WTC11 (cell line): ENCODE measurements at regions not wholly inside any gene's neighbourhood (a gene's known extent, or its start where the extent isn't known, plus 50 kb on each side); places are given as distances from the start of the nearest gene placed in this dataset.

ENCODE experiments used
- ATAC-seq: fragments of 200-7000 bp; cut with Tn5 transposase; 2 replicates; pipeline ENCODE4 v1.10.0; 2021; ENCODE audit warnings: mild to moderate bottlenecking, moderate library complexity
- CTCF ChIA-PET: fragments of 300-600 bp; sonication (Branson Sonifier 250); formaldehyde crosslinking; loops from one replicate; lab custom pipeline; 2021; ENCODE audit warnings: antibody characterized with exemption; lab: Charles Lee
- POLR2A ChIA-PET: fragments of 350-600 bp; sonication (Branson Sonifier 250); formaldehyde crosslinking; loops from one replicate; lab custom pipeline; 2021; ENCODE audit warnings: antibody characterized with exemption; lab: Charles Lee
- DNase-seq: peaks from one replicate; pipeline ENCODE4 v3.0.0; 2021; ENCODE audit warnings: low spot score
- H3K27ac Mint-ChIP-seq: 2 replicates; pipeline ENCODE4 v1.8.0; 2021; ENCODE audit warnings: mixed read lengths
- H3K27me3 Mint-ChIP-seq: 2 replicates; pipeline ENCODE4 v1.8.0; 2021; ENCODE audit warnings: low read depth, mild to moderate bottlenecking, moderate library complexity, mixed read lengths
- H3K36me3 Mint-ChIP-seq: 2 replicates; pipeline ENCODE4 v1.8.0; 2021; ENCODE audit warnings: mixed read lengths
- H3K4me1 Mint-ChIP-seq: 2 replicates; pipeline ENCODE4 v1.8.0; 2022; ENCODE audit warnings: mixed read lengths
- H3K4me3 Mint-ChIP-seq: 2 replicates; pipeline ENCODE4 v1.8.0; 2021; ENCODE audit warnings: mild to moderate bottlenecking, moderate library complexity, mixed read lengths
- H3K9me3 Mint-ChIP-seq: 2 replicates; pipeline ENCODE4 v1.8.0; 2021; ENCODE audit warnings: mixed read lengths
- AR ChIP-seq: fragments of 250-450 bp; sonication (Bioruptor Pico); IDR thresholded peaks from 2 replicates; pipeline ENCODE4 v1.9.0; 2021; ENCODE audit warnings: mild to moderate bottlenecking
- ELF4 ChIP-seq: sonication (generic); formaldehyde crosslinking; IDR thresholded peaks from 2 replicates; pipeline ENCODE4 v1.8.1; 2022; ENCODE audit warnings: low read depth, mild to moderate bottlenecking, moderate library complexity, missing genetic modification reagents
- NFATC4 ChIP-seq: fragments of 250-450 bp; sonication (Bioruptor Pico); IDR thresholded peaks from 2 replicates; pipeline ENCODE4 v1.9.0; 2021; ENCODE audit warnings: mild to moderate bottlenecking
- NFE2L1 ChIP-seq: sonication (generic); formaldehyde crosslinking; IDR thresholded peaks from 2 replicates; pipeline ENCODE4 v1.8.1; 2023; ENCODE audit warnings: missing genetic modification reagents
- NFYB ChIP-seq: sonication (generic); formaldehyde crosslinking; conservative IDR thresholded peaks from 2 replicates; pipeline ENCODE4 v1.8.0; 2022; ENCODE audit warnings: low read depth, missing genetic modification reagents
- NR3C1 ChIP-seq: sonication (generic); formaldehyde crosslinking; conservative IDR thresholded peaks from 2 replicates; pipeline ENCODE4 v1.8.1; 2023; ENCODE audit warnings: low read depth, mild to moderate bottlenecking, missing genetic modification reagents
- PRDM15 ChIP-seq: sonication (generic); formaldehyde crosslinking; IDR thresholded peaks from 2 replicates; pipeline ENCODE4 v1.8.0; 2022; ENCODE audit warnings: missing genetic modification reagents
- STAT6 ChIP-seq: sonication (generic); formaldehyde crosslinking; conservative IDR thresholded peaks from 2 replicates; pipeline ENCODE4 v1.8.1; 2023; ENCODE audit warnings: mild to moderate bottlenecking, low read depth, missing genetic modification reagents, moderate library complexity
- ZNF263 ChIP-seq: sonication (generic); formaldehyde crosslinking; IDR thresholded peaks from 2 replicates; pipeline ENCODE4 v1.8.1; 2022; ENCODE audit warnings: low read depth, mild to moderate bottlenecking, moderate library complexity, missing genetic modification reagents
- ZNF423 ChIP-seq: fragments of 250-450 bp; sonication (Bioruptor Pico); IDR thresholded peaks from 2 replicates; pipeline ENCODE4 v2.1.2; 2022; ENCODE audit warnings: mild to moderate bottlenecking, moderate library complexity

- POLR2A ChIA-PET: no interaction called here
- CTCF ChIA-PET: no interaction called here
Measured at GRCh38 chr3:5035692-5036391, 56.6 kb downstream of the BHLHE40 start.

GRCh38 chr3:5036392-5036766, 57.1 kb downstream of the BHLHE40 start:
- no peak overlapping the region for H3K27ac Mint-ChIP-seq
- no peak for ATAC-seq
- CTCF ChIA-PET: interaction anchor here (1.0 kb wide), 1 partner anchor 56 kb away, joined by 3 read pairs; no protein-coding TSS in a partner anchor

More at GRCh38 chr3:5035692-5036391, 56.6 kb downstream of the BHLHE40 start:
- H3K36me3 Mint-ChIP-seq: no peaks in the 10 kb centered on the region
- no peaks in the 10 kb centered on the region for H3K9me3 Mint-ChIP-seq
- no peak for DNase-seq
- no peaks in the 10 kb centered on the region for H3K27me3 Mint-ChIP-seq
- no peak overlapping the region for H3K27ac Mint-ChIP-seq
- no peak overlapping the region for H3K4me3 Mint-ChIP-seq
- TF ChIP-seq AR: no peak
- TF ChIP-seq NFE2L1 (CRISPR knock-in tag): no peak
- no peak for TF ChIP-seq ELF4 (CRISPR knock-in tag)
- no peak for TF ChIP-seq NFATC4 (CRISPR knock-in tag)
- TF ChIP-seq NFYB (CRISPR knock-in tag): no peak
- no peak for TF ChIP-seq ZNF263 (CRISPR knock-in tag)
- TF ChIP-seq, all 79 proteins: peak for 0
- no peaks in the 10 kb centered on the region; the same call in 1 of the 2 replicates for H3K4me1 Mint-ChIP-seq
- no peak for ATAC-seq

More at GRCh38 chr3:5036392-5036766, 57.1 kb downstream of the BHLHE40 start:
- POLR2A ChIA-PET: no interaction called here
- no peak for DNase-seq
- H3K9me3 Mint-ChIP-seq: no peaks in the 10 kb centered on the region
- no peaks in the 10 kb centered on the region; the same call in 1 of the 2 replicates for H3K4me1 Mint-ChIP-seq
- TF ChIP-seq STAT6 (CRISPR knock-in tag): no peak
- no peak for TF ChIP-seq PRDM15
- TF ChIP-seq AR: no peak
- no peak for TF ChIP-seq ZNF423 (CRISPR knock-in tag)
- no peak for TF ChIP-seq NR3C1 (CRISPR knock-in tag)
- no peaks in the 10 kb centered on the region for H3K36me3 Mint-ChIP-seq
- no peaks in the 10 kb centered on the region for H3K27me3 Mint-ChIP-seq
- no peak overlapping the region for H3K4me3 Mint-ChIP-seq
